HEK293T (cell line): ENCODE measurements at regions not wholly inside any gene's neighbourhood (a gene's known extent, or its start where the extent isn't known, plus 50 kb on each side); places are given as distances from the start of the nearest gene placed in this dataset.

Experiments
- ARNT ChIP-seq: fragments of 450-650 bp; IDR thresholded peaks from 2 replicates; pipeline ENCODE4 v1.6.1; 2017; ENCODE audit warnings: mild to moderate bottlenecking
- CTBP1 ChIP-seq: fragments of 450-650 bp; IDR thresholded peaks from 2 replicates; pipeline ENCODE4 v1.6.1; 2016; ENCODE audit warnings: borderline replicate concordance
- ELF4 ChIP-seq: fragments of 450-650 bp; IDR thresholded peaks from 2 replicates; pipeline ENCODE4 v1.6.1; 2017; ENCODE audit warnings: antibody characterized with exemption
- FOXA1 ChIP-seq: fragments of 450-650 bp; IDR thresholded peaks from 2 replicates; pipeline ENCODE4 v1.6.1; 2016; ENCODE audit warnings: mild to moderate bottlenecking
- FOXK2 ChIP-seq: fragments of 450-650 bp; IDR thresholded peaks from 2 replicates; pipeline ENCODE4 v1.6.1; 2016; ENCODE audit warnings: mild to moderate bottlenecking
- FOXM1 ChIP-seq: fragments of 450-650 bp; IDR thresholded peaks from 2 replicates; pipeline ENCODE4 v1.6.1; 2017; ENCODE audit warnings: mild to moderate bottlenecking, borderline replicate concordance
- HDGF ChIP-seq: fragments of 450-650 bp; IDR thresholded peaks from 2 replicates; pipeline ENCODE4 v1.6.1; 2017; ENCODE audit warnings: antibody characterized with exemption, borderline replicate concordance
- NFRKB ChIP-seq: fragments of 450-650 bp; IDR thresholded peaks from 2 replicates; pipeline ENCODE4 v1.6.1; 2016; ENCODE audit warnings: mild to moderate bottlenecking, moderate library complexity
- SP1 ChIP-seq: fragments of 450-650 bp; IDR thresholded peaks from 2 replicates; pipeline ENCODE4 v1.6.1; 2017
- SUZ12 ChIP-seq: fragments of 450-650 bp; IDR thresholded peaks from 2 replicates; pipeline ENCODE4 v1.6.1; 2016; ENCODE audit warnings: mild to moderate bottlenecking
- TARDBP ChIP-seq: fragments of 450-650 bp; IDR thresholded peaks from 2 replicates; pipeline ENCODE4 v1.6.1; 2016
- ZNF384 ChIP-seq: fragments of 450-650 bp; IDR thresholded peaks from 2 replicates; pipeline ENCODE4 v1.6.1; 2016
- TF ChIP-seq, protein P1 (sequence below): fragments of 450-650 bp; IDR thresholded peaks from 2 replicates; pipeline ENCODE4 v1.6.1; 2016

DNA sequence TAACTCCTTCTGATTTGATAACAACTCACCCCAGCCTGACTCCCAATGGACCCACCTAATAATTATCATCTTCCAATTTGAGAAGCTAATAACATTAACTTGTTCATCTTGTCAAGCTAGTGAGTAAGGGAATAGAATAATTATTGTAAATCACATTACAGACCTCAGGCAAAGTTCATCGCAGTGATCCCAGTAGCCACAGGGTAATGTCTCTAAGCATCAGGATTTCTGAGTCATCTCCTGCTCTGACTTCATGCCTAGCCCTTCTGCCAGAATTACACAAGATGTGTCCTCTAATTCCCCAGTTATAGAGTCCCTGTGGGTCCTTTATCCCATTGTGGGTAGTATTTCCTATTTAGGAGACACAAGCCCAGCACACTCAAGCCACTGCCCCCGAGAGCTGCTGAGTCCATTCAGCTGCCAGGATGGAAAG, 365.7 kb downstream of the DEPDC1B start:
- TF ChIP-seq NFRKB (no peak), FOXM1 (no peak), ZNF384 (no peak), ELF4 (no peak), TARDBP (no peak), SUZ12 (no peak), FOXA1 (no peak), HDGF (no peak), CTBP1 (no peak), FOXK2 (no peak), ARNT (no peak), SP1 (no peak)
- TF ChIP-seq, protein P1, sequence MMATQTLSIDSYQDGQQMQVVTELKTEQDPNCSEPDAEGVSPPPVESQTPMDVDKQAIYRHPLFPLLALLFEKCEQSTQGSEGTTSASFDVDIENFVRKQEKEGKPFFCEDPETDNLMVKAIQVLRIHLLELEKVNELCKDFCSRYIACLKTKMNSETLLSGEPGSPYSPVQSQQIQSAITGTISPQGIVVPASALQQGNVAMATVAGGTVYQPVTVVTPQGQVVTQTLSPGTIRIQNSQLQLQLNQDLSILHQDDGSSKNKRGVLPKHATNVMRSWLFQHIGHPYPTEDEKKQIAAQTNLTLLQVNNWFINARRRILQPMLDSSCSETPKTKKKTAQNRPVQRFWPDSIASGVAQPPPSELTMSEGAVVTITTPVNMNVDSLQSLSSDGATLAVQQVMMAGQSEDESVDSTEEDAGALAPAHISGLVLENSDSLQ: no peak
